DND-41 (cell line): ENCODE measurements at regions not wholly inside any gene's neighbourhood (a gene's known extent, or its start where the extent isn't known, plus 50 kb on each side); places are given as distances from the start of the nearest gene placed in this dataset.

Source experiments
- CTCF ChIP-seq: IDR thresholded peaks from 2 replicates; pipeline ENCODE4 v1.5.1; 2012; ENCODE audit warnings: borderline replicate concordance, low read length, moderate library complexity, mild to moderate bottlenecking; ENCODE audit not compliant: poor library complexity, severe bottlenecking; ENCODE audit errors: extremely low read depth
- EZH2 ChIP-seq: IDR thresholded peaks from 3 replicates; pipeline ENCODE4 v1.6.1; 2012; ENCODE audit warnings: borderline replicate concordance, low read depth, mild to moderate bottlenecking, moderate library complexity, low read length, inconsistent platforms; ENCODE audit not compliant: severe bottlenecking

- TF ChIP-seq CTCF (no peak), EZH2 (no peak)
Measured at GRCh38 chr18:39661856-39662366, 2096.3 kb upstream of the CELF4 start.
